ENCODE measurements at regions not wholly inside any gene's neighbourhood (a gene's known extent, or its start where the extent isn't known, plus 50 kb on each side); places are given as distances from the start of the nearest gene placed in this dataset.

DNA sequence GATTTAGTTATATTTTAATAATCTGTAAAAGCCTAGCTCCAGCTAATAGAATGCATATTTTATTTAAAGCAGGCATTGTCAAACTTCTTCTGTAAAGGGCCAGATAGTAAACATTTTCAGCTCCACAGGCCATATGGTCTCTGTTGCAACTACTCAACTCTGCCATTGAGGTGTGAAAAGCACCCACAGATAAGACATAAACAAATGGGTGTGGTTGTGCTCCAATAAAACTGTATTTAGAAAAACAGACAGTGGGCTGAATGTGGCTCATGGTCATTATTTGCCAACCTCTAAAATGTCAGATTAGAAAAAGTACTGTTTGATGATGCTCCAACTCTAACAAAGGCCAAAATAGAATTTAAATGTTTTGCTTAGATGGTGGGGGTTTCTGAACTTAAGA lies 519.9 kb downstream of the RNF144A start:
- no peak for TF ChIP-seq CTCF (IDR thresholded peaks at IDR 0.05; ENCODE audit: low read depth, low read length, poor library complexity, severe bottlenecking)
- TF ChIP-seq EZH2phosphoT487 (IDR thresholded peaks at IDR 0.05; ENCODE audit: borderline replicate concordance, low read length) = no peak

All from DOHH2 (cell line).